ENCODE measurements at regions not wholly inside any gene's neighbourhood (a gene's known extent, or its start where the extent isn't known, plus 50 kb on each side); places are given as distances from the start of the nearest gene placed in this dataset.

GRCh38 chr17:79453481-79453880, 157.4 kb downstream of the RBFOX3 start:
- H3K9me3 ChIP-seq (ENCODE audit: control insufficient read depth in 1 of 2, low read length in 2 of 2): no peaks in the 10 kb centered on the region
- H3K4me1 ChIP-seq (ENCODE audit: control insufficient read depth in 1 of 2, insufficient read depth in 2 of 2, low read length in 2 of 2): no peaks in the 10 kb centered on the region
- H3K27ac ChIP-seq (ENCODE audit: low read length): no peak overlapping the region
- no peaks in the 10 kb centered on the region for H3K36me3 ChIP-seq (ENCODE audit: control insufficient read depth in 1 of 2, insufficient read depth in 2 of 2, low read length in 2 of 2)
- no peak overlapping the region for H3K4me3 ChIP-seq (ENCODE audit: low read depth in 1 of 2, low read length in 2 of 2)
- no peaks in the 10 kb centered on the region for H3K27me3 ChIP-seq (ENCODE audit: low read depth, low read length)

GRCh38 chr17:79452706-79453105, 158.1 kb downstream of the RBFOX3 start:
- Histone ChIP-seq H3K9me3 (ENCODE audit: control insufficient read depth in 1 of 2, low read length in 2 of 2) (no peaks in the 10 kb centered on the region), H3K4me3 (ENCODE audit: low read depth in 1 of 2, low read length in 2 of 2) (no peak overlapping the region), H3K36me3 (ENCODE audit: control insufficient read depth in 1 of 2, insufficient read depth in 2 of 2, low read length in 2 of 2) (no peaks in the 10 kb centered on the region), H3K4me1 (ENCODE audit: control insufficient read depth in 1 of 2, insufficient read depth in 2 of 2, low read length in 2 of 2) (no peaks in the 10 kb centered on the region), H3K27me3 (ENCODE audit: low read depth, low read length) (no peaks in the 10 kb centered on the region), H3K27ac (ENCODE audit: low read length) (no peak overlapping the region)

DNA sequence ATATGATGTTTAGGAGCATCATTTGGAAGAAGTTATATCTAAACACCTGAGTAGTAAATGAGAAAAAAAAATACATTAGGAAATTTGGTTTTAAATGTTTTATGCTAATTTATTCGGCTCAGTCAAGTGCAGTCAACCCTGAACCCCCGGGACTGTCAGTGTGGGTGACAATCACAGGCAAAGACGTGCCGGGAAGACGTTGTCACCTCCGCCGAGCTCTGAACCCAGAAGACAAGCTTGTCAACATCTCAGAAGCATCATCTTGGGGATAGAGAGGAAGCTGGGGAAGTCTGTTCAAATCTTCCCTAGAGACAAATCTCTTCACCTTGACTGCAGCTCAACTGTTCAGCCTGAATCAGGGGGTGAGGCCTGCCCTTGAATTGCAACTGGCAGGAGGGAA, 159.7 kb downstream of the RBFOX3 start:
- no peak overlapping the region for H3K27ac ChIP-seq (ENCODE audit: low read length)

GRCh38 chr17:79446399-79447009, 164.3 kb downstream of the RBFOX3 start:
- Histone ChIP-seq H3K27ac (ENCODE audit: low read length) (no peak overlapping the region), H3K9me3 (ENCODE audit: control insufficient read depth in 1 of 2, low read length in 2 of 2) (no peaks in the 10 kb centered on the region), H3K27me3 (ENCODE audit: low read depth, low read length) (no peaks in the 10 kb centered on the region), H3K36me3 (ENCODE audit: control insufficient read depth in 1 of 2, insufficient read depth in 2 of 2, low read length in 2 of 2) (no peaks in the 10 kb centered on the region), H3K4me1 (ENCODE audit: control insufficient read depth in 1 of 2, insufficient read depth in 2 of 2, low read length in 2 of 2) (no peaks in the 10 kb centered on the region), H3K4me3 (ENCODE audit: low read depth in 1 of 2, low read length in 2 of 2) (no peak overlapping the region)

More for the DNA sequence above, 159.7 kb downstream of the RBFOX3 start:
- H3K4me1 ChIP-seq (ENCODE audit: control insufficient read depth in 1 of 2, insufficient read depth in 2 of 2, low read length in 2 of 2): no peaks in the 10 kb centered on the region
- H3K4me3 ChIP-seq (ENCODE audit: low read depth in 1 of 2, low read length in 2 of 2): no peak overlapping the region
- no peaks in the 10 kb centered on the region for H3K36me3 ChIP-seq (ENCODE audit: control insufficient read depth in 1 of 2, insufficient read depth in 2 of 2, low read length in 2 of 2)
- no peaks in the 10 kb centered on the region for H3K9me3 ChIP-seq (ENCODE audit: control insufficient read depth in 1 of 2, low read length in 2 of 2)
- H3K27me3 ChIP-seq (ENCODE audit: low read depth, low read length): no peaks in the 10 kb centered on the region

- Histone ChIP-seq H3K4me3 (ENCODE audit: low read depth in 1 of 2, low read length in 2 of 2) (no peak overlapping the region), H3K9me3 (ENCODE audit: control insufficient read depth in 1 of 2, low read length in 2 of 2) (no peaks in the 10 kb centered on the region), H3K27me3 (ENCODE audit: low read depth, low read length) (no peaks in the 10 kb centered on the region), H3K36me3 (ENCODE audit: control insufficient read depth in 1 of 2, insufficient read depth in 2 of 2, low read length in 2 of 2) (no peaks in the 10 kb centered on the region), H3K27ac (ENCODE audit: low read length) (no peak overlapping the region), H3K4me1 (ENCODE audit: control insufficient read depth in 1 of 2, insufficient read depth in 2 of 2, low read length in 2 of 2) (no peaks in the 10 kb centered on the region)
These were observed 166.7 kb downstream of the RBFOX3 start for GRCh38 chr17:79444198-79444597.

- Histone ChIP-seq H3K9me3 (ENCODE audit: control insufficient read depth in 1 of 2, low read length in 2 of 2) (no peaks in the 10 kb centered on the region), H3K27me3 (ENCODE audit: low read depth, low read length) (no peaks in the 10 kb centered on the region), H3K36me3 (ENCODE audit: control insufficient read depth in 1 of 2, insufficient read depth in 2 of 2, low read length in 2 of 2) (no peaks in the 10 kb centered on the region), H3K4me1 (ENCODE audit: control insufficient read depth in 1 of 2, insufficient read depth in 2 of 2, low read length in 2 of 2) (no peaks in the 10 kb centered on the region), H3K4me3 (ENCODE audit: low read depth in 1 of 2, low read length in 2 of 2) (no peak overlapping the region), H3K27ac (ENCODE audit: low read length) (no peak overlapping the region)
These were observed 167.8 kb downstream of the RBFOX3 start for GRCh38 chr17:79443026-79443425.

DNA sequence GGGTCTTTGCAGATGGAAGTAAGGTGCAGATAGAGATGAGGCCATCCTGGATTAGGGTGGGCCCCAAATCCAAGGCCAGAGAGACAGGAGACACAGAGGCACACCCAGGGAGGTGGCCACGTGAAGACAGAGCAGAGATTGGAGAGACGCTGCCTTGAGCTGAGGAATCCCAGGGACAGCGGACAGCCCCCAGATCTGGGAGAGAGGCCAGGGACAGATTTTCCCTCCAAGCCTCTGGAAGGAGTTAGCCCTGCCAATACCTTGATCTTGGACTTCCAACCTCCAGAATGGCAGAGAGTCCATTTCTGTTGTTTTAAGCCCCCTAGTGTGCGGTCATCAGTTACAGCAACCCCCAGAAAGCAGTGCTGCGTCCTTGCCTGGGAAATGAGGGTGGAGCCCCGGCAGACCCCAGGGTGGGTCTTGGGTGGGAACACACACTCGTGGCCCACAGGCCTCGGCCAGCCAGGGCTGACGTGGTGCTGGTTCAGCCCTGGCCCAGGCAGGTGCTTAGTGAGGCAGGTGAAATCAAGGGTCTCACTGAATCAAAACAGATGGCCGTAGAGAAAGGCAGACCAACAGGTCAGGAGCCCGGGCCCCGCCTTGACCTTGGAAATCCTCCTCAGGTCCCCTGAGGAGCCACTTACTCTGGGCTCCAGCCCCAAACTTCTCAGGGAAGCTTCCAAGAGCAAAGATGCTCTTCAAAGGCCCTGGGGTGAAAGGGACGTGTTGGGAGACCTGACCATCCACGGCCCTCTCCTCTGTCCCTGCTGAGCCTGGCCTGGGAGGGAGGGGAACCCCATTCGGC, 169.3 kb downstream of the RBFOX3 start:
- H3K4me3 ChIP-seq (ENCODE audit: low read depth in 1 of 2, low read length in 2 of 2): no peak overlapping the region
- no peaks in the 10 kb centered on the region for H3K27me3 ChIP-seq (ENCODE audit: low read depth, low read length)
- no peaks in the 10 kb centered on the region for H3K4me1 ChIP-seq (ENCODE audit: control insufficient read depth in 1 of 2, insufficient read depth in 2 of 2, low read length in 2 of 2)
- no peaks in the 10 kb centered on the region for H3K9me3 ChIP-seq (ENCODE audit: control insufficient read depth in 1 of 2, low read length in 2 of 2)
- no peak overlapping the region for H3K27ac ChIP-seq (ENCODE audit: low read length)
- no peaks in the 10 kb centered on the region for H3K36me3 ChIP-seq (ENCODE audit: control insufficient read depth in 1 of 2, insufficient read depth in 2 of 2, low read length in 2 of 2)

GRCh38 chr17:79440251-79440650, 170.6 kb downstream of the RBFOX3 start:
- no peak overlapping the region for H3K4me3 ChIP-seq (ENCODE audit: low read depth in 1 of 2, low read length in 2 of 2)
- H3K36me3 ChIP-seq (ENCODE audit: control insufficient read depth in 1 of 2, insufficient read depth in 2 of 2, low read length in 2 of 2): no peaks in the 10 kb centered on the region
- H3K4me1 ChIP-seq (ENCODE audit: control insufficient read depth in 1 of 2, insufficient read depth in 2 of 2, low read length in 2 of 2): no peaks in the 10 kb centered on the region
- H3K27me3 ChIP-seq (ENCODE audit: low read depth, low read length): no peaks in the 10 kb centered on the region
- no peaks in the 10 kb centered on the region for H3K9me3 ChIP-seq (ENCODE audit: control insufficient read depth in 1 of 2, low read length in 2 of 2)
- no peak overlapping the region for H3K27ac ChIP-seq (ENCODE audit: low read length)

- H3K27ac ChIP-seq (ENCODE audit: low read length): no peak overlapping the region
- H3K9me3 ChIP-seq (ENCODE audit: control insufficient read depth in 1 of 2, low read length in 2 of 2): no peaks in the 10 kb centered on the region
- H3K36me3 ChIP-seq (ENCODE audit: control insufficient read depth in 1 of 2, insufficient read depth in 2 of 2, low read length in 2 of 2): no peaks in the 10 kb centered on the region
- no peaks in the 10 kb centered on the region for H3K4me1 ChIP-seq (ENCODE audit: control insufficient read depth in 1 of 2, insufficient read depth in 2 of 2, low read length in 2 of 2)
- H3K4me3 ChIP-seq (ENCODE audit: low read depth in 1 of 2, low read length in 2 of 2): no peak overlapping the region
- H3K27me3 ChIP-seq (ENCODE audit: low read depth, low read length): no peaks in the 10 kb centered on the region
These were observed 171.4 kb downstream of the RBFOX3 start for GRCh38 chr17:79439493-79439892.

GRCh38 chr17:79438546-79439334, 172.1 kb downstream of the RBFOX3 start:
- H3K4me1 ChIP-seq (ENCODE audit: control insufficient read depth in 1 of 2, insufficient read depth in 2 of 2, low read length in 2 of 2): no peaks in the 10 kb centered on the region
- no peaks in the 10 kb centered on the region for H3K27me3 ChIP-seq (ENCODE audit: low read depth, low read length)
- no peaks in the 10 kb centered on the region for H3K9me3 ChIP-seq (ENCODE audit: control insufficient read depth in 1 of 2, low read length in 2 of 2)
- H3K36me3 ChIP-seq (ENCODE audit: control insufficient read depth in 1 of 2, insufficient read depth in 2 of 2, low read length in 2 of 2): no peaks in the 10 kb centered on the region
- no peak overlapping the region for H3K27ac ChIP-seq (ENCODE audit: low read length)
- H3K4me3 ChIP-seq (ENCODE audit: low read depth in 1 of 2, low read length in 2 of 2): no peak overlapping the region

DNA sequence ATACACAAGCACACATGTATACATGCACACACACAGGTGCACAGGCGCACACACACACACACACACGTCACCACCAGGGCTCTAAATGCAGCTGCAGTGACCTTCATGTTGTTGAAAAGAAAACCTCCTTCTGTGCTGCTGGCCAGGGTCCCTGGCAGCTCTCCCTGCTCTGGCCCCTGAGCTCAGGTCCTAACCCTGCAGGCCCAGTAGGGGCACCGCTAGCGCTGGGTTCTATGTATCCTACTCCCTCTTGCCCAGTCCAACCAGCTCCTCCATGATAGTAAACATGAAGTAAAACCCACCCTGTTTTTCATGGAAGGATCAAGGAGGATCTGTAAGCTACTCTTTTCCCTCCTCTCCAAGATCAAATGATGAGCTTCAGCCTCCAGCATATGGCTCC, 172.8 kb downstream of the RBFOX3 start:
- no peaks in the 10 kb centered on the region for H3K27me3 ChIP-seq (ENCODE audit: low read depth, low read length)
- H3K27ac ChIP-seq (ENCODE audit: low read length): no peak overlapping the region
- no peaks in the 10 kb centered on the region for H3K4me1 ChIP-seq (ENCODE audit: control insufficient read depth in 1 of 2, insufficient read depth in 2 of 2, low read length in 2 of 2)
- H3K9me3 ChIP-seq (ENCODE audit: control insufficient read depth in 1 of 2, low read length in 2 of 2): no peaks in the 10 kb centered on the region
- no peaks in the 10 kb centered on the region for H3K36me3 ChIP-seq (ENCODE audit: control insufficient read depth in 1 of 2, insufficient read depth in 2 of 2, low read length in 2 of 2)
- no peak overlapping the region for H3K4me3 ChIP-seq (ENCODE audit: low read depth in 1 of 2, low read length in 2 of 2)

Data from muscle layer of duodenum (tissue), 2 donors.